ENCODE measurements at regions not wholly inside any gene's neighbourhood (a gene's known extent, or its start where the extent isn't known, plus 50 kb on each side); places are given as distances from the start of the nearest gene placed in this dataset.
A peak's percentile ranks its signal among the peaks of the same experiment; 100 is the strongest.
"Not testable (repeated sequence)": the region's sequence is repeated elsewhere in the genome, so short reads cannot be mapped to it uniquely, and the experiment has no call there.

DNA sequence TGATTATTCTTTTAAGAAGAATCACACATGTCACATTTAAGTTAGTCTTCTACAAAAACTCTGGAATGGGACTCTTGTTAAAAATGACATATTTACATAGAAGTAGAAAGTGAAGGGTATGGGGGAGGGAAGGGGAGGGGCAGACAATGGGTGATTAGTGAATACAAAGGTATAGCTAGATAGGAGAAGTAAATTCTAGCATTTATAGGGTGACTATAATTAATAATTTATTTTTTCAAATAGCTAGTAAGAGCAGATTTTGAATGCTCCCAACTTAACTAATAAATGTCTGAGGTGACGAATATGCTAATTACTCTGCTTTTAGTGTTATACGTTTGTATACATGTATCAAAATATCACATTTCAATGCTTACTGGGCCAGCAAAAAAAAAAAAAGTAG is 59.4 kb downstream of the BLTP3B start:
- DNase-seq (ENCODE audit: low spot score) = no peak

DNA sequence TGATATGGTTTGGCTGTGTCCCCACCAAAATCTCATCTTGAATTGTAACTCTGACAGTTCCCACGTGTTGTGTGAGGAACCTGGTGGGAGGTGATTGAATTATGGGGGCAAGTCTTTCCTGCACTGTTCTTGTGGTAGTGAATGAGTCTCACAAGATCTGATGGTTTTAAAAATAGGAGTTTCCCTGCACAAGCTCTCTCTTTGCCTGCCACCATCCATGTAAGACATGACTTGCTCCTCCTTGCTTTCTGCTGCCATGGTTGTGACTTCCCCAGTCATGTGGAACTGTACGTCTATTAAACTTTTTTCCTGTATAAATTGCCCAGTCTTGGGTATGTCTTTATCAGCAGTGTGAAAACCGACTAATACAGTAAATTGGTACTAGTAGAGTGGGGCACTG is 63.9 kb downstream of the BLTP3B start:
- not testable (repeated sequence) for DNase-seq (ENCODE audit: low spot score)

GRCh38 chr12:100077367-100077766 is 65.3 kb downstream of the BLTP3B start:
- DNase-seq (ENCODE audit: low spot score) = no peak

DNA sequence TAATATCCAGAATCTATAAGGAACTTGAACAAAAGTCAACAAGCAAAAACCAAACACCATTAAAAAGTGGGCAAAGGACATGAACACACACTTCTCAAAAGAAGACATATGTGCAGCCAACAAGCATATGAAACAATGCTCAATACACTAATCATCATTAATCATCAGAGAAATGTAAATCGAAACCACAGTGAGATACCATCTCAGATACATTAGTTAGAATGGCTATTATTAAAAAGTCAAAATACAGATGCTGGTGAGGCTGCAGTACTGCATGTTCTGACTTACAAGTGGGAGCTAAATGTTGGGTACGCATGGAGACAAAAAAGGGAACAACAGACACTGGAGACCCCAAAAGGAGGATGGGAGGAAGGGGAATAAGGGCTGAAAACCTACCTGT is 67.1 kb downstream of the BLTP3B start:
- DNase-seq (ENCODE audit: low spot score) = no peak

GRCh38 chr12:100069795-100070194 is 72.9 kb downstream of the BLTP3B start:
- no peak for DNase-seq (ENCODE audit: low spot score)

GRCh38 chr12:100068305-100068704 is 74.4 kb downstream of the BLTP3B start:
- no peak for DNase-seq (ENCODE audit: low spot score)

- DNase-seq (ENCODE audit: low spot score) = no peak
Measured at GRCh38 chr12:100061814-100062213, 77.1 kb upstream of the ANKS1B start.

GRCh38 chr12:100058482-100059029 is 73.8 kb upstream of the ANKS1B start:
- peak; percentile 77 for DNase-seq (ENCODE audit: low spot score)

GRCh38 chr12:100046202-100046601 is 61.5 kb upstream of the ANKS1B start:
- not testable (repeated sequence) for DNase-seq (ENCODE audit: low spot score)

DNA sequence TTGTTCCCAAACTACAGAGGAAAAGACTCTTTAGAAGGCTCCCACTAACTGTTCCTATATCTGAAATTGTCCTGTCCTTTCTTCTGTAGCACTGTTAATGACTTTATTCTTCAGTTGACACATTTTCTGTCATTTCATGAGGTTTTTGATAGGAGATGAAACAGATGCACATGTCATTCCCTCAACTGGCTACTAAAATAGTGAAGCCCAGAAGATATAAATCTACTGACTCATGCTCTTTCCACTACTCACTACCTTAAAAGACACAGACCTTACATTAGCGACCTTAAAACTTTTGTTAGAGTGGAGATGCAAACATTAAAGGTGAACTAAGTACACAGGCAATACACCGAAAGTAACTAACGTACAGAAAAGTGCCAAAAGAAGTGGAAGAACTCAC is 59.5 kb upstream of the ANKS1B start:
- no peak for DNase-seq (ENCODE audit: low spot score)

GRCh38 chr12:100043631-100044030 is 58.9 kb upstream of the ANKS1B start:
- no peak for DNase-seq (ENCODE audit: low spot score)
